Suprapubic skin (tissue), 4 donors: ENCODE measurements at regions not wholly inside any gene's neighbourhood (a gene's known extent, or its start where the extent isn't known, plus 50 kb on each side); places are given as distances from the start of the nearest gene placed in this dataset.

ENCODE experiments used
- DNase-seq, 2 donors: peaks; one replicate each; pipeline ENCODE4 v3.0.0-alpha.2; 2019; ENCODE audit warnings: low spot score in 2 of 2
- H3K27ac ChIP-seq: fragments of 200-600 bp; sonication (generic); one replicate; pipeline ENCODE4 v1.5.1; 2019
- H3K27me3 ChIP-seq: fragments of 200-600 bp; sonication (generic); one replicate; pipeline ENCODE4 v1.5.1; 2019
- H3K36me3 ChIP-seq: fragments of 200-600 bp; sonication (generic); one replicate; pipeline ENCODE4 v1.5.1; 2019
- H3K4me1 ChIP-seq: fragments of 200-600 bp; sonication (generic); one replicate; pipeline ENCODE4 v1.5.1; 2019
- H3K4me3 ChIP-seq: fragments of 200-600 bp; sonication (generic); one replicate; pipeline ENCODE4 v1.5.1; 2019; ENCODE audit warnings: mild to moderate bottlenecking
- H3K9me3 ChIP-seq: fragments of 200-600 bp; sonication (generic); one replicate; pipeline ENCODE4 v1.5.1; 2019
- EP300 ChIP-seq: sonication (generic); formaldehyde crosslinking; IDR thresholded peaks from one replicate; pipeline ENCODE4 v1.6.1; 2017; ENCODE audit warnings: antibody characterized with exemption
- POLR2A ChIP-seq, 2 donors: fragments of 450-650 bp; IDR thresholded peaks; one replicate each; pipeline ENCODE4 v1.6.1; 2017; ENCODE audit warnings: antibody characterized with exemption in 2 of 2, mild to moderate bottlenecking in 2 of 2, moderate library complexity in 2 of 2
- POLR2AphosphoS5 ChIP-seq, 3 donors: sonication (generic); formaldehyde crosslinking; IDR thresholded peaks; one replicate each; pipeline ENCODE4 v1.6.1; 2017; ENCODE audit warnings: antibody characterized with exemption in 3 of 3
- WGBS: methylation state at CpG from one replicate; pipeline ENCODE4 v1.1.5; 2018; 5-methylcytosine and 5-hydroxymethylcytosine counted together
- TF ChIP-seq, protein P1 (sequence below), 2 donors: fragments of 200-600 bp in 1 of 2; fragments of 450-650 bp in 1 of 2; sonication (generic) in 1 of 2; IDR thresholded peaks; one replicate each; pipeline ENCODE4 v1.5.1; 2016 to 2019; ENCODE audit warnings: antibody characterized with exemption in 2 of 2, mild to moderate bottlenecking in 1 of 2, moderate library complexity in 1 of 2

DNA sequence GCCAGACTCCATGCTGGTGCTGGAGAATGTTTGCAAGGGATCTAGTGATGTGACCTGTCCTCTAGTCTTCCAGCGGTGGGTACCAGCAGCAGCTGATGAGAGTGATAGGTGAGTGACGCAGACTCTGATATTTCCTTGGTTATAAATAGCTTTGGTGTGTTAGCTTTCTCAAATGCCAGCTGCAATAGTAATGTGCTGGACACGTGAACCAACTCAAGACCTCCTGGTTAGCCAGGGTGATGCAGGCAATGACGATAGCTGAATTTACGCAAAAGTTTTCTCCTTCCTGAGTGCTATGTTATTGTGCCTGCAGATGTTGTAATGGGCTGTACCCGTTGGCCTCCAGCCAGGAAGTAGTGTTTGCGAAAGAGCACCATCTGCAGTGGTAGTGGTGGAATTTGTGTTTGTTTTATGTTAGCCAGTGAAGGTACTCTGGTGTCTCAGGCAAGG lies 129.5 kb downstream of the CYSLTR2 start:
- WGBS = 49% methylated on average over 7 of the region's 7 CpGs
- no peak overlapping the region for H3K27ac ChIP-seq

GRCh38 chr13:48783695-48784230 lies 130.0 kb downstream of the CYSLTR2 start:
- H3K36me3 ChIP-seq = no peaks in the 10 kb centered on the region
- WGBS = 84% methylated on average over 4 of the region's 4 CpGs
- no peaks in the 10 kb centered on the region for H3K27me3 ChIP-seq
- H3K4me3 ChIP-seq = no peak overlapping the region
- DNase-seq = no peak
- no peak overlapping the region for H3K27ac ChIP-seq
- TF ChIP-seq EP300 (no peak), POLR2AphosphoS5 (IDR thresholded peaks at IDR 0.05) (no peak)
- TF ChIP-seq, protein P1, sequence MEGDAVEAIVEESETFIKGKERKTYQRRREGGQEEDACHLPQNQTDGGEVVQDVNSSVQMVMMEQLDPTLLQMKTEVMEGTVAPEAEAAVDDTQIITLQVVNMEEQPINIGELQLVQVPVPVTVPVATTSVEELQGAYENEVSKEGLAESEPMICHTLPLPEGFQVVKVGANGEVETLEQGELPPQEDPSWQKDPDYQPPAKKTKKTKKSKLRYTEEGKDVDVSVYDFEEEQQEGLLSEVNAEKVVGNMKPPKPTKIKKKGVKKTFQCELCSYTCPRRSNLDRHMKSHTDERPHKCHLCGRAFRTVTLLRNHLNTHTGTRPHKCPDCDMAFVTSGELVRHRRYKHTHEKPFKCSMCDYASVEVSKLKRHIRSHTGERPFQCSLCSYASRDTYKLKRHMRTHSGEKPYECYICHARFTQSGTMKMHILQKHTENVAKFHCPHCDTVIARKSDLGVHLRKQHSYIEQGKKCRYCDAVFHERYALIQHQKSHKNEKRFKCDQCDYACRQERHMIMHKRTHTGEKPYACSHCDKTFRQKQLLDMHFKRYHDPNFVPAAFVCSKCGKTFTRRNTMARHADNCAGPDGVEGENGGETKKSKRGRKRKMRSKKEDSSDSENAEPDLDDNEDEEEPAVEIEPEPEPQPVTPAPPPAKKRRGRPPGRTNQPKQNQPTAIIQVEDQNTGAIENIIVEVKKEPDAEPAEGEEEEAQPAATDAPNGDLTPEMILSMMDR (IDR thresholded peaks at IDR 0.05) = no peak
- peaks cover 4% of the 10 kb centered on the region for H3K4me1 ChIP-seq
- peaks cover 13% of the 10 kb centered on the region for H3K9me3 ChIP-seq

More for the DNA sequence above, 129.5 kb downstream of the CYSLTR2 start:
- H3K4me3 ChIP-seq = no peak overlapping the region
- H3K27me3 ChIP-seq = no peaks in the 10 kb centered on the region
- TF ChIP-seq POLR2A (IDR thresholded peaks at IDR 0.05) (no peak), EP300 (peak; percentile 34), POLR2AphosphoS5 (IDR thresholded peaks at IDR 0.05) (peak in 2 of 3 donors; percentile 75 to 93)
- TF ChIP-seq, protein P1 (IDR thresholded peaks at IDR 0.05) = no peak
- no peaks in the 10 kb centered on the region for H3K36me3 ChIP-seq
- peaks cover 13% of the 10 kb centered on the region for H3K9me3 ChIP-seq
- DNase-seq = peak; percentile 89
- peaks cover 4% of the 10 kb centered on the region for H3K4me1 ChIP-seq

- Histone ChIP-seq H3K36me3 (no peaks in the 10 kb centered on the region), H3K9me3 (peaks cover 13% of the 10 kb centered on the region), H3K4me1 (peaks cover 4% of the 10 kb centered on the region), H3K27me3 (no peaks in the 10 kb centered on the region), H3K27ac (no peak overlapping the region), H3K4me3 (no peak overlapping the region)
- WGBS = 33% methylated on average over 3 of the region's 3 CpGs
- no peak for DNase-seq
- TF ChIP-seq EP300 (no peak), POLR2AphosphoS5 (IDR thresholded peaks at IDR 0.05) (no peak), POLR2A (IDR thresholded peaks at IDR 0.05) (no peak)
- TF ChIP-seq, protein P1 (IDR thresholded peaks at IDR 0.05) = no peak
These were observed 131.3 kb downstream of the CYSLTR2 start for GRCh38 chr13:48784916-48785548.

DNA sequence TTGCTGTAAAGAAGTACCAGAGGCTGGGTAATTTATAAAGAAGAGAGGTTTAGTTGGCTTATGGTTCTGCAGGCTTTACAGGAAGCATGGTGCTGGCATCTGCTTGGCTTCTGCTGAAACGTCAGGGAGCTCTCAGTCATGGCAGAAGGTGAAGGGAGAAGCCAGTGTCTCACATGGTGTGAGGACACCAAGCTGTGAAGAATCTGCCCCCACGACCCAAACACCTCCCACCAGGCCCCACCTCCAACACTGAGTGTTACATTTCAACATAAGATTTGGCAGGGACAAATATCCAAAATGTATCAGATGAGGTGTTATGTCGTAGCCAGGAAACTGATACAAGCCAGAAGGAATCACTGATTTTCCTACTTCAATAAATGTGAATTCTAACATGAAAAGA lies 136.5 kb downstream of the CYSLTR2 start:
- 71% methylated on average over 3 of the region's 3 CpGs for WGBS
- H3K9me3 ChIP-seq = no peaks in the 10 kb centered on the region

DNA sequence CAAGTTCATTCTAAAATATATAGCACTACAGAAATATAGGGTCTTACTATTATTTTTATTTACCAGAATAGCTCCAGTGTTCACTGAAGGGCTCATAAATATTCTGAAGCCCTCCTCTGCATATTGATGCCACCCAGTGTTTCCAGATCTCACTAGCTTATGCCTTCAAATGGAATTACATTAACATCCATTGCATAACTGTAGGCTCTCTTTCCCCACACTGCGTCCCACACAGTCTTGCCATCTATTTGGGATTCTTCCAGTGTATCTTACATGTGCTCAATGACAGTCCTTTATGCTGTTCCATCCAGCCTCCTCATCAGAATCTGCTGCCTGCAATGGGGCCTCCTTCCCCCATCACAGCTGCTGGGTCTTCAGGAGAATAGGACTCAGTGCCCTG lies 137.2 kb downstream of the CYSLTR2 start:
- H3K27ac ChIP-seq = no peak overlapping the region
- 96% methylated on average over 1 of the region's 1 CpG for WGBS
- no peak for TF ChIP-seq POLR2AphosphoS5 (IDR thresholded peaks at IDR 0.05)
- TF ChIP-seq, protein P1 (IDR thresholded peaks at IDR 0.05) = no peak
- TF ChIP-seq POLR2A (IDR thresholded peaks at IDR 0.05) = no peak
- TF ChIP-seq EP300 = no peak

More for the DNA sequence above, 136.5 kb downstream of the CYSLTR2 start:
- Histone ChIP-seq H3K4me3 (no peak overlapping the region), H3K4me1 (no peaks in the 10 kb centered on the region), H3K27me3 (no peaks in the 10 kb centered on the region), H3K27ac (no peak overlapping the region), H3K36me3 (no peaks in the 10 kb centered on the region)
- no peak for TF ChIP-seq EP300
- TF ChIP-seq, protein P1 (IDR thresholded peaks at IDR 0.05) = no peak
- no peak for TF ChIP-seq POLR2A (IDR thresholded peaks at IDR 0.05)
- TF ChIP-seq POLR2AphosphoS5 (IDR thresholded peaks at IDR 0.05) = no peak
- DNase-seq = no peak

More for the DNA sequence above, 137.2 kb downstream of the CYSLTR2 start:
- Histone ChIP-seq H3K4me3 (no peak overlapping the region), H3K4me1 (no peaks in the 10 kb centered on the region), H3K9me3 (no peaks in the 10 kb centered on the region), H3K27me3 (no peaks in the 10 kb centered on the region), H3K36me3 (no peaks in the 10 kb centered on the region)
- DNase-seq = no peak
